Activated T-cell treated with anti-CD3 and anti-CD28 coated beads, Interleukin-2, amount 50 U/mL, for 4 hours (primary cell): ENCODE measurements at regions not wholly inside any gene's neighbourhood (a gene's known extent, or its start where the extent isn't known, plus 50 kb on each side); places are given as distances from the start of the nearest gene placed in this dataset.

Experiments used
- ATAC-seq, 2 donors: fragments of 200-7000 bp; cut with Tn5 transposase; one replicate each; pipeline ENCODE4 v1.10.0; 2021
- DNase-seq: peaks from one replicate; pipeline ENCODE4 v3.0.0-alpha.2; 2020
- H3K27me3 Mint-ChIP-seq: one replicate; pipeline ENCODE4 v1.8.0; 2021; ENCODE audit warnings: low read depth, mixed read lengths
- H3K36me3 Mint-ChIP-seq: one replicate; pipeline ENCODE4 v1.8.0; 2022; ENCODE audit warnings: mixed read lengths; ENCODE audit not compliant: insufficient read depth
- H3K4me1 Mint-ChIP-seq: one replicate; pipeline ENCODE4 v1.8.0; 2021; ENCODE audit warnings: low read depth, mixed read lengths
- H3K4me3 Mint-ChIP-seq: one replicate; pipeline ENCODE4 v1.8.0; 2021; ENCODE audit warnings: mild to moderate bottlenecking, moderate library complexity, mixed read lengths
- H3K9me3 Mint-ChIP-seq: one replicate; pipeline ENCODE4 v1.8.0; 2021; ENCODE audit warnings: mixed read lengths

DNA sequence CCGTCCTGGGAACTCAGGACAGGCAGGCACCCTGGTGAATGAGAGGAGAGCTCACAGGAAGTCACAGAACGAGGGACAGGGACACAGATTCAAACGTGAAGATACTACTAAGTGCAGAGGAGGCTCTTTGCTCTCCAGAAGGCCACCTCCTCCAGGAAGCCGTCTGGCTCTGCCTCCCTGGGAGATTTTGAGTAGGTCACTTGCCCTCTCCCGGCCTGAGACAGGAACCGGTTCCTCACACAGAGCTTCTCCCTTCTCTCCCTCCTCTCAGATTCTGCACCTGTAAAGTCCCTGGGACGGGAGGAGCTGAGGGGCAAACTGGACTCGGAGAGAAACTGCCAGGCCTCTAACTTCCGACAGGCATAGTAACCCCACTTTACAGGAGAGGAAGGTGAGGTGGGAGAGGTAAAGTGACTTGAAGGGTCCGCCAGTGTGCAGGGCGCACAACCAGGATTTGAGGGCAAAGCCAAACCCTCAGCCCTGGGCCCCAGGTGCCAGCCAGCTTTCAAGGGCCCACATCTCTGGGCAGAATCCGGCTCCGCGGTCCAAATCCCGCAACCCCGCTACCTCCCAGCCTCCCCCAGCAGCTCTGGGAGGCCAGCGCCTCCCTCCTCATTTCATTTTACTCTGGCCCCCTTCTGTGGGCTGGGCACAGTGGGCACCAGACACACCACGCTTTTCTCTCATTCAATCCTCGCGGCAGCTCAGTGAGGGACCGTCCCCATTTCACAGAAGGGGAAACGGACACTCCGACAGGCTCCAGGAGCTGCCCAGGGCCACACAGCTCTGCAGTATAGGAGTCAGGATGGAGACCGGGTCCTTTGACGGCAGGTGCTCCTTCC is 150.2 kb downstream of the SMAD6 start:
- Mint-ChIP-seq H3K27me3 (peaks cover 20% of the 10 kb centered on the region), H3K9me3 (no peaks in the 10 kb centered on the region), H3K4me1 (peaks cover 7% of the 10 kb centered on the region), H3K4me3 (no peak overlapping the region), H3K36me3 (no peaks in the 10 kb centered on the region)
- ATAC-seq = no peak
- DNase-seq = no peak

DNA sequence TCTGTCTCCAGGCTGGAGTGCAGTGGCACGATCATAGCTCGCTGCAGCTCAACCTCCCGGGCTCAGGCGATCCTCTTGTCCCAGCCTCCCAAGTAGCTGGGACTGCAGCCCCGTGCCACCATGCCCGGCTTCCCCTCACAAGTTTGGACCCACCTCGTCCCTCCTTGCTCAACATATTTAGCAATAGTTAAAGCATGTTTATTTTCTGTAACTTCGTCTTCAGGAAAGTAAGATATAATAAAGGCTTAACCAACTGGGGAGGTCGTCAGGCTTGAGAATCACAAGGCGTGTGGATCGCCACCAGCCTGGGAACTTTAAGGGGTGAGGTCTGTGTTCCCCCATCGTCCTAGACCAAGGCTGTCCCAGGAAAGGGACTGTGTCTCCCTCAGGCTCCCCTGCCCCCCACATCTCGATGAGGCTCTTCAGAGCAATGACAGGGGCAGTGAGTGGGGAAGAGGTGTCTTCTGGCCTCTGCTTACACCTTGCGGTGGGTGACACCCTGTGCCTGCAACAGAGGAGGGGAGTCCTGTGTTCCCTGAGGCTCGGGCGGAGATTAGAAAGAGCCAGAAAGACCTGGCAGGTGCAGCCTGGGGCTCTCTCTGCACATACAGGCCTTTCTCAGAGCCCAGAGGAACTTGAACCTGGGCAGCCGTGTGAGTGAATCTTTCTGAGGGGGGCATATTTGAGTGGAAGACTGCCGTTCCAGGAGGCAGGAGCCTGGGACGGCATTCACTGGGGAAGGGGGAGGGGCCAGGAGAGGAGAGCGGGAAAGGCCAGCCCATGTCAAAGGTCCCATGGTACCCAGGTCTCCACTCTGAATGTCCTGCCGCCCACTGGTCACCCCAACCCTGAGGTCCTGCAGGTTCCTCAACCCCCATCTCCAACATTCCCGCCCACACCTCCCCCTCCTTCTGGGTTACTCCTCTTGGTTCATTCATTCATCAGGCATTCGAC is 152.3 kb downstream of the SMAD6 start:
- no peak for ATAC-seq
- Mint-ChIP-seq H3K4me1 (peaks cover 7% of the 10 kb centered on the region), H3K27me3 (peaks cover 20% of the 10 kb centered on the region), H3K4me3 (no peak overlapping the region), H3K9me3 (no peaks in the 10 kb centered on the region), H3K36me3 (no peaks in the 10 kb centered on the region)
- no peak for DNase-seq

DNA sequence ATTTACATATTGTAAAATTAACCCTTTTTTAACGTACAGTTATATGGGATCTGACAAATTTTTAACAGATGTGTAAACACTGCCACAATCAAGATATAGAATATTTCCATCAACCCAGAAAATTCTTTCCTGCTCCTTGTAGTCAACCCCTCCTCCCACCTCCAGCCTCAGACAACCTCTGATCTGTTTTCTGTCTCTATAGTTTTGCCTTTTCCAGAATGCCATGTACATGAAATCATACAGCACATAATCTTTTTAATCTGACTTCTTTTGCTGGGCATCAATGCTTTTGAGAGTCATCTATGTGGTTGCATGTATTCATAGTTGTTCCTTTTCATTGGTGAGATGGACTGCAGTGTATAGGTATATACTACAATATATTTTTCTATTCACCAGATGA is 153.0 kb downstream of the SMAD6 start:
- Mint-ChIP-seq H3K27me3 (peaks cover 25% of the 10 kb centered on the region), H3K9me3 (no peaks in the 10 kb centered on the region), H3K4me3 (no peak overlapping the region), H3K36me3 (no peaks in the 10 kb centered on the region), H3K4me1 (peaks cover 7% of the 10 kb centered on the region)
- no peak for DNase-seq
- no peak for ATAC-seq

GRCh38 chr15:66857694-66858093 is 155.7 kb downstream of the SMAD6 start:
- H3K27me3 Mint-ChIP-seq = peaks cover 29% of the 10 kb centered on the region
- ATAC-seq = no peak
- H3K4me1 Mint-ChIP-seq = peaks cover 1% of the 10 kb centered on the region
- no peak overlapping the region for H3K4me3 Mint-ChIP-seq
- H3K36me3 Mint-ChIP-seq = no peaks in the 10 kb centered on the region
- no peak for DNase-seq
- no peaks in the 10 kb centered on the region for H3K9me3 Mint-ChIP-seq

- H3K36me3 Mint-ChIP-seq = no peaks in the 10 kb centered on the region
- H3K4me1 Mint-ChIP-seq = peaks cover 5% of the 10 kb centered on the region
- peaks cover 34% of the 10 kb centered on the region for H3K27me3 Mint-ChIP-seq
- no peaks in the 10 kb centered on the region for H3K9me3 Mint-ChIP-seq
- DNase-seq (no peak), ATAC-seq (no peak)
- no peak overlapping the region for H3K4me3 Mint-ChIP-seq
These were observed 156.6 kb downstream of the SMAD6 start for GRCh38 chr15:66858423-66859207.

- no peak for ATAC-seq
- no peak for DNase-seq
- Mint-ChIP-seq H3K4me1 (peaks cover 5% of the 10 kb centered on the region), H3K4me3 (no peak overlapping the region), H3K27me3 (peaks cover 29% of the 10 kb centered on the region), H3K9me3 (no peaks in the 10 kb centered on the region), H3K36me3 (no peaks in the 10 kb centered on the region)
These were observed 157.7 kb downstream of the SMAD6 start for GRCh38 chr15:66859688-66860253.

DNA sequence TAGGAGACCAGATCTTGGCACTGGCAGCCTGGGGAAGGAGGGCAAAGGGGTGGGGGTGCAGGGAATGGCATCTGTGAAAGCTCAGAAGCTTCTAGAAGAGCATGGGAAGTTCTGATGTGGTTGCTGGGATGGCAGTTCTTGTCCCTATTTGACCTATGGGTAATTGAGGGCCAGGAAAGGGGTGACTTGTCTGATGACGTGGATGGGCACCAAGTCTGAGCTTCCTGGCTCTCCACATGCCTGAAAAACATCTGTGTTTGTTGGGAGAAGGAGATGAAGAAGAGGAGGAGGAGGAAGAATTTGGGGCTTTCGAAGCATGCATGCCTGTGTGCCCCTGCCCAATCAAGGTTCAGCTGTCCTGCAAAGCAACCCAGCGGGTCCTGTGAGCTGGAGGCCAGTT is 158.8 kb downstream of the SMAD6 start:
- no peak for ATAC-seq
- no peaks in the 10 kb centered on the region for H3K36me3 Mint-ChIP-seq
- peaks cover 27% of the 10 kb centered on the region for H3K27me3 Mint-ChIP-seq
- DNase-seq = no peak
- peaks cover 5% of the 10 kb centered on the region for H3K4me1 Mint-ChIP-seq
- no peak overlapping the region for H3K4me3 Mint-ChIP-seq
- no peaks in the 10 kb centered on the region for H3K9me3 Mint-ChIP-seq

GRCh38 chr15:66862111-66862939 is 160.3 kb downstream of the SMAD6 start:
- Mint-ChIP-seq H3K4me3 (no peak overlapping the region), H3K9me3 (no peaks in the 10 kb centered on the region), H3K4me1 (peaks cover 9% of the 10 kb centered on the region), H3K36me3 (no peaks in the 10 kb centered on the region), H3K27me3 (peaks cover 36% of the 10 kb centered on the region)
- DNase-seq = no peak
- ATAC-seq = no peak

GRCh38 chr15:66862940-66863335 is 160.9 kb downstream of the SMAD6 start:
- DNase-seq (peak; percentile 65), ATAC-seq (peak; percentile 88 to 89)
- no peaks in the 10 kb centered on the region for H3K9me3 Mint-ChIP-seq
- H3K36me3 Mint-ChIP-seq = no peaks in the 10 kb centered on the region
- peaks cover 9% of the 10 kb centered on the region for H3K4me1 Mint-ChIP-seq
- H3K4me3 Mint-ChIP-seq = no peak overlapping the region
- peaks cover 36% of the 10 kb centered on the region for H3K27me3 Mint-ChIP-seq

DNA sequence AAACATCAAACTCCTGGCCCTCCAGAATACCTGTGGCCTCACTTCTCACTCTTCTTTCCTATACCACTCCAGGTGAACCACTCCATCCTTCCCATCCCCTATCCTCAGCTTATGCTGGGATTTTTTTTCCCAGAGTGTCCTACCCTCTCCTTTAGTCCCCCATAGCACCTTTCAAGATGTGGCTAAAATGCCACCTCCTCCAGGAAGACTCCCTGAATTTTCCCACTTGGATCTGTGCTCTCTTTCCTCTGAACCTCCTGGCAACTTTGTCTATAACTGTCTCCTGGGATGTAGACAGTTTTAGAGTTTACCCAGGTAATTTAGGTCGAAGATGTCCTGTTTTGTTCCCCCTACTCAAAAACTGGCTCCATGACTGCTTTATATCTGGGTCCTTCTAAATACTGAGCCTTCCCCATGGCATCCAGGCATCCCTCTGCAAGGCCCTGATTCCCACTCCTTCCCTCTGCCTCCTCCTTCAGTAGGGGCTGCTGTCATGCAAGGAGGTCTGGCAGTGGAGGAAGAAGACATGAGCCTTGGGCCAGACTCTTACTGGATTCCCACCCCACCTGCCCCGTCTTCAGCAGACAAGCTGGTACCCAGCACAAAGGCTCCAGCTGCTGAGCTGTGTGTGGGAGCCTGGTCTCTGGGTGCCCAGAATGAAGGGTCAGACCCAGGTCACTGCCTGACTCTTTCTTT is 161.5 kb downstream of the SMAD6 start:
- ATAC-seq (no peak), DNase-seq (no peak)
- Mint-ChIP-seq H3K4me3 (no peak overlapping the region), H3K9me3 (no peaks in the 10 kb centered on the region), H3K36me3 (no peaks in the 10 kb centered on the region), H3K27me3 (peaks cover 36% of the 10 kb centered on the region), H3K4me1 (peaks cover 9% of the 10 kb centered on the region)

- ATAC-seq (no peak), DNase-seq (no peak)
- peaks cover 9% of the 10 kb centered on the region for H3K4me1 Mint-ChIP-seq
- no peak overlapping the region for H3K4me3 Mint-ChIP-seq
- no peaks in the 10 kb centered on the region for H3K36me3 Mint-ChIP-seq
- peaks cover 42% of the 10 kb centered on the region for H3K27me3 Mint-ChIP-seq
- H3K9me3 Mint-ChIP-seq = no peaks in the 10 kb centered on the region
These were observed 162.2 kb downstream of the SMAD6 start for GRCh38 chr15:66864086-66864830.

DNA sequence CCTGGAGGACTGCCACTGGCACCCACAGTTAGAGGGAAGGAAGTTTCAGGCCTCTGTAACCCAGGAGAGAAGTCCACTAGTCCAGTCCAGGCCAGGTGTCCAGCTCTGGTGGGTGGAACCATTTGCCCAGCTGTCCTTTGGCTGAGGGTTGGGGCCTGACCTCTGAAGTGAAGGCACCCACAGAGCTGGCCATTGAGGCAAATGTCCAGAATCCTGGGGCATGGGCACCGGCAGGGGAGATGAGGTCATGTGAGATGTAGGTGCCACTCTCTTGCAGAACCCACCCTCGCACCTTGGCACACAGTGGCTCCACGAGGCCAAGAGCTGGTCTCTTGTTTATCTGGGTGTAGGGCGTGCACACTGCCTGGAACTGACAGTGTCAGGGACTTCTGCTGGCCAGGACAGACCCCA is 162.8 kb downstream of the SMAD6 start:
- Mint-ChIP-seq H3K36me3 (no peaks in the 10 kb centered on the region), H3K9me3 (no peaks in the 10 kb centered on the region), H3K4me3 (no peak overlapping the region), H3K4me1 (peaks cover 9% of the 10 kb centered on the region), H3K27me3 (peaks cover 38% of the 10 kb centered on the region)
- no peak for ATAC-seq
- DNase-seq = no peak
